ENCODE measurements at regions not wholly inside any gene's neighbourhood (a gene's known extent, or its start where the extent isn't known, plus 50 kb on each side); places are given as distances from the start of the nearest gene placed in this dataset.

DNA sequence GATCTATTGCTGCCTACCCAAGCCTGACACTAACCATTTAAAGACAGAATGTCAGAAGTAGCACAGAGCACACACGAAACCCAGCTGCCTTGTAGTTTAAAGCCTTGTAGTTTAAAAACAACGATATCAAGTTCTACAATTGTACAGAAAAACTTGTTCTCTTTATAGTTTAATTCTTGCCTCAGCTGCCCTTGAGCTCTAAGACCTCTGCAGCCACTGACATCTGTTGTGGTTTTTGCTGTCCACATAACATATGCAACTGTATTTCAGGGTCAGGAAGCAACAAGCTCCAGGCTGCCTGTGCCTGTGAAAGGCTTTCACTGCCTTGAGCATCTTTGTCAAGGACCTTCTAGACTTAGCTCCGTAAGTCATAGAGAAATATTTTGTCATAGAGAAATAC, 227.2 kb downstream of the SPCS3 start:
- Mint-ChIP-seq H3K9me3 (no peaks in the 10 kb centered on the region; the same call in 1 of the 2 replicates), H3K27ac (no peak overlapping the region), H3K36me3 (no peaks in the 10 kb centered on the region), H3K4me1 (no peaks in the 10 kb centered on the region), H3K27me3 (ENCODE audit: low read depth) (no peaks in the 10 kb centered on the region; the same call in 1 of the 2 replicates), H3K4me3 (no peak overlapping the region)
- CTCF ChIA-PET = no interaction called here
- TF ChIP-seq OVOL2 (CRISPR knock-in tag; IDR thresholded peaks at IDR 0.05; ENCODE audit: borderline replicate concordance) (no peak), SP1 (CRISPR knock-in tag; conservative IDR thresholded peaks at IDR 0.05) (no peak), NR1H2 (CRISPR knock-in tag; IDR thresholded peaks at IDR 0.05) (no peak), ELF4 (CRISPR knock-in tag; IDR thresholded peaks at IDR 0.05; ENCODE audit: low read depth) (no peak), ZBTB21 (CRISPR knock-in tag; IDR thresholded peaks at IDR 0.05; ENCODE audit: borderline replicate concordance) (no peak)
- TF ChIP-seq, protein P1, sequence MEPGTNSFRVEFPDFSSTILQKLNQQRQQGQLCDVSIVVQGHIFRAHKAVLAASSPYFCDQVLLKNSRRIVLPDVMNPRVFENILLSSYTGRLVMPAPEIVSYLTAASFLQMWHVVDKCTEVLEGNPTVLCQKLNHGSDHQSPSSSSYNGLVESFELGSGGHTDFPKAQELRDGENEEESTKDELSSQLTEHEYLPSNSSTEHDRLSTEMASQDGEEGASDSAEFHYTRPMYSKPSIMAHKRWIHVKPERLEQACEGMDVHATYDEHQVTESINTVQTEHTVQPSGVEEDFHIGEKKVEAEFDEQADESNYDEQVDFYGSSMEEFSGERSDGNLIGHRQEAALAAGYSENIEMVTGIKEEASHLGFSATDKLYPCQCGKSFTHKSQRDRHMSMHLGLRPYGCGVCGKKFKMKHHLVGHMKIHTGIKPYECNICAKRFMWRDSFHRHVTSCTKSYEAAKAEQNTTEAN (CRISPR knock-in tag; IDR thresholded peaks at IDR 0.05) = no peak
- TF ChIP-seq, protein P2, sequence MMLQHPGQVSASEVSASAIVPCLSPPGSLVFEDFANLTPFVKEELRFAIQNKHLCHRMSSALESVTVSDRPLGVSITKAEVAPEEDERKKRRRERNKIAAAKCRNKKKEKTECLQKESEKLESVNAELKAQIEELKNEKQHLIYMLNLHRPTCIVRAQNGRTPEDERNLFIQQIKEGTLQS (CRISPR knock-in tag; conservative IDR thresholded peaks at IDR 0.05) = no peak
- ATAC-seq (no peak), DNase-seq (ENCODE audit: low spot score) (no peak)
- POLR2A ChIA-PET = no interaction called here

DNA sequence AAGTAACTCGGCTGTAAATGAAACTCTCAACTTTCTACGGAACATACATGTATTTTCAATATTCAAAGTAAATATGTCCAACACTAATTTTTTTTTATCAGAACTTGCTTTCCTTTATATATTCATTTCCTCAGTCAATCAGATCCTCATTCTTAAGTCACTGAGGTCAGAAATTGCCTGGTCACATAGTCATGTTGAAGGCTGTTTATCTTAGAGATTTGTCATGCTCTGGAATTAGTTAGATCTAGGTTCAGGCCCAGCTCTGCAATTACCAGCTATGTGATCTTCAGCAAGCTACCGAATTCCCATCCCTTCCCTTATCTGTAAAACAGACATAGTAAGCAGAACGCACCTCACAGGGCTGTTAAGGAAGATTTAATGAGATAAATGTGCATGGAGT, 228.8 kb downstream of the SPCS3 start:
- ATAC-seq (no peak), DNase-seq (ENCODE audit: low spot score) (no peak)
- POLR2A ChIA-PET = no interaction called here

DNA sequence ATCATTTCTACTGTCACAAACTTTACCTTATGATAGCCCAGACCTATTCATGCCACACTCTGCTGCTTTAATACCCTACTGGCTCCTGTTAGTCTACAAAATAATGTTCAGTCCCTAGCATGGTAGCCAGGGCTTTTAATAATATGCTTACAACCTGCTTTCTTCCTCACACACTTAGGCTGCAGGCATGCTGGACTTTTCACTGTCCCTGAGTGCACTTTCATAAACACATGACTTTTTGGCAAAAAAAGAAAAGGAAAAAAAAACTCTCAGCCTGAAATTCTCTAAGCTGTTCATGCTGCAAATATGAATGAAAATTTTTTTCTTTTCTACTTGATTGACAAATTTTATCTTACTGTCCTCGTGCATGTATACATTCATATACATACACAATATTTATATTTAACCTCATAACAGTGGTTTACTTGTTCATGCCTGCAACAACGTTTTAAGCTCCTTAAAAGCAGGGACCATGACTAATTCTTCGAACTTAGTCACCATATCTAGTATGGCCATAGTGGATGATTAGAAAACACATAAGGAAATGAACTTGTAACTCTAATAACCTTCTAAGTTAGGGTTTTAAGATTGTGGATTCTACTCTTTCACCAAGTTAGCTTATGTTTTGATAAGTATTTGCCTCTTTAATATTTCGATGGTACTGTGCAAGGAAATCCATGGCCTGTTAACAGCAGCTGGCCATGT, 229.5 kb downstream of the SPCS3 start:
- Mint-ChIP-seq H3K4me3 (no peak overlapping the region), H3K9me3 (no peaks in the 10 kb centered on the region; the same call in 1 of the 2 replicates), H3K36me3 (no peaks in the 10 kb centered on the region), H3K27ac (no peak overlapping the region), H3K4me1 (no peaks in the 10 kb centered on the region), H3K27me3 (ENCODE audit: low read depth) (no peaks in the 10 kb centered on the region; the same call in 1 of the 2 replicates)
- DNase-seq (ENCODE audit: low spot score) (no peak), ATAC-seq (no peak)
- ChIA-PET CTCF (no interaction called here), POLR2A (no interaction called here)
- TF ChIP-seq ZNF423 (CRISPR knock-in tag; IDR thresholded peaks at IDR 0.05) = no peak
- no peak for TF ChIP-seq KAT7 (CRISPR knock-in tag; IDR thresholded peaks at IDR 0.05; ENCODE audit: borderline replicate concordance)
- TF ChIP-seq ETV6 (CRISPR knock-in tag; IDR thresholded peaks at IDR 0.05) = no peak
- TF ChIP-seq, protein P2 (CRISPR knock-in tag; conservative IDR thresholded peaks at IDR 0.05) = no peak
- TF ChIP-seq ESRRA (CRISPR knock-in tag; IDR thresholded peaks at IDR 0.05; ENCODE audit: borderline replicate concordance) = no peak
- no peak for TF ChIP-seq ZNF138 (CRISPR knock-in tag; conservative IDR thresholded peaks at IDR 0.05)
- TF ChIP-seq, protein P3, sequence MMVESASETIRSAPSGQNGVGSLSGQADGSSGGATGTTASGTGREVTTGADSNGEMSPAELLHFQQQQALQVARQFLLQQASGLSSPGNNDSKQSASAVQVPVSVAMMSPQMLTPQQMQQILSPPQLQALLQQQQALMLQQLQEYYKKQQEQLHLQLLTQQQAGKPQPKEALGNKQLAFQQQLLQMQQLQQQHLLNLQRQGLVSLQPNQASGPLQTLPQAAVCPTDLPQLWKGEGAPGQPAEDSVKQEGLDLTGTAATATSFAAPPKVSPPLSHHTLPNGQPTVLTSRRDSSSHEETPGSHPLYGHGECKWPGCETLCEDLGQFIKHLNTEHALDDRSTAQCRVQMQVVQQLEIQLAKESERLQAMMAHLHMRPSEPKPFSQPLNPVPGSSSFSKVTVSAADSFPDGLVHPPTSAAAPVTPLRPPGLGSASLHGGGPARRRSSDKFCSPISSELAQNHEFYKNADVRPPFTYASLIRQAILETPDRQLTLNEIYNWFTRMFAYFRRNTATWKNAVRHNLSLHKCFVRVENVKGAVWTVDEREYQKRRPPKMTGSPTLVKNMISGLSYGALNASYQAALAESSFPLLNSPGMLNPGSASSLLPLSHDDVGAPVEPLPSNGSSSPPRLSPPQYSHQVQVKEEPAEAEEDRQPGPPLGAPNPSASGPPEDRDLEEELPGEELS (CRISPR knock-in tag; IDR thresholded peaks at IDR 0.05) = no peak

More for the DNA sequence above, 228.8 kb downstream of the SPCS3 start:
- no peak overlapping the region for H3K27ac Mint-ChIP-seq
- CTCF ChIA-PET = no interaction called here
- TF ChIP-seq, protein P4, sequence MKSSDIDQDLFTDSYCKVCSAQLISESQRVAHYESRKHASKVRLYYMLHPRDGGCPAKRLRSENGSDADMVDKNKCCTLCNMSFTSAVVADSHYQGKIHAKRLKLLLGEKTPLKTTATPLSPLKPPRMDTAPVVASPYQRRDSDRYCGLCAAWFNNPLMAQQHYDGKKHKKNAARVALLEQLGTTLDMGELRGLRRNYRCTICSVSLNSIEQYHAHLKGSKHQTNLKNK (CRISPR knock-in tag; IDR thresholded peaks at IDR 0.05) = no peak
- TF ChIP-seq OVOL2 (CRISPR knock-in tag; IDR thresholded peaks at IDR 0.05; ENCODE audit: borderline replicate concordance) (no peak), CREB1 (CRISPR knock-in tag; IDR thresholded peaks at IDR 0.05) (no peak)
- TF ChIP-seq, protein P5, sequence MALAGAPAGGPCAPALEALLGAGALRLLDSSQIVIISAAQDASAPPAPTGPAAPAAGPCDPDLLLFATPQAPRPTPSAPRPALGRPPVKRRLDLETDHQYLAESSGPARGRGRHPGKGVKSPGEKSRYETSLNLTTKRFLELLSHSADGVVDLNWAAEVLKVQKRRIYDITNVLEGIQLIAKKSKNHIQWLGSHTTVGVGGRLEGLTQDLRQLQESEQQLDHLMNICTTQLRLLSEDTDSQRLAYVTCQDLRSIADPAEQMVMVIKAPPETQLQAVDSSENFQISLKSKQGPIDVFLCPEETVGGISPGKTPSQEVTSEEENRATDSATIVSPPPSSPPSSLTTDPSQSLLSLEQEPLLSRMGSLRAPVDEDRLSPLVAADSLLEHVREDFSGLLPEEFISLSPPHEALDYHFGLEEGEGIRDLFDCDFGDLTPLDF (CRISPR knock-in tag; IDR thresholded peaks at IDR 0.05) = no peak
- TF ChIP-seq, protein P2 (CRISPR knock-in tag; conservative IDR thresholded peaks at IDR 0.05) = no peak
- TF ChIP-seq, protein P6, sequence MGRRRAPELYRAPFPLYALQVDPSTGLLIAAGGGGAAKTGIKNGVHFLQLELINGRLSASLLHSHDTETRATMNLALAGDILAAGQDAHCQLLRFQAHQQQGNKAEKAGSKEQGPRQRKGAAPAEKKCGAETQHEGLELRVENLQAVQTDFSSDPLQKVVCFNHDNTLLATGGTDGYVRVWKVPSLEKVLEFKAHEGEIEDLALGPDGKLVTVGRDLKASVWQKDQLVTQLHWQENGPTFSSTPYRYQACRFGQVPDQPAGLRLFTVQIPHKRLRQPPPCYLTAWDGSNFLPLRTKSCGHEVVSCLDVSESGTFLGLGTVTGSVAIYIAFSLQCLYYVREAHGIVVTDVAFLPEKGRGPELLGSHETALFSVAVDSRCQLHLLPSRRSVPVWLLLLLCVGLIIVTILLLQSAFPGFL (CRISPR knock-in tag; IDR thresholded peaks at IDR 0.05; ENCODE audit: borderline replicate concordance) = no peak
- no peaks in the 10 kb centered on the region for H3K4me1 Mint-ChIP-seq
- H3K9me3 Mint-ChIP-seq = no peaks in the 10 kb centered on the region; the same call in 1 of the 2 replicates
- H3K4me3 Mint-ChIP-seq = no peak overlapping the region
- H3K36me3 Mint-ChIP-seq = no peaks in the 10 kb centered on the region
- no peaks in the 10 kb centered on the region; the same call in 1 of the 2 replicates for H3K27me3 Mint-ChIP-seq (ENCODE audit: low read depth)
